Activated naive CD8-positive, alpha-beta T cell treated with anti-CD3 and anti-CD28 coated beads, Interleukin-2, amount 10 ng/mL, durations not matched to agents 7 days and 5 days (primary cell): ENCODE measurements at regions not wholly inside any gene's neighbourhood (a gene's known extent, or its start where the extent isn't known, plus 50 kb on each side); places are given as distances from the start of the nearest gene placed in this dataset.

Experiments used
- ATAC-seq: fragments of 150-1000 bp; cut with Tn5 transposase; one replicate; pipeline ENCODE4 v1.10.0; 2021; ENCODE audit warnings: low read depth, moderate library complexity
- POLR2A ChIA-PET: fragments of 350-600 bp; sonication (Branson Sonifier 250); formaldehyde crosslinking; loops from one replicate; lab custom pipeline; 2021; ENCODE audit warnings: antibody characterized with exemption; lab: Charles Lee
- DNase-seq: peaks from one replicate; pipeline ENCODE4 v3.0.0; 2021
- H3K27ac Mint-ChIP-seq: one replicate; pipeline ENCODE4 v1.8.0; 2022; ENCODE audit warnings: mild to moderate bottlenecking, mixed read lengths
- H3K27me3 Mint-ChIP-seq: one replicate; pipeline ENCODE4 v1.8.0; 2022; ENCODE audit warnings: mild to moderate bottlenecking, moderate library complexity, mixed read lengths
- H3K36me3 Mint-ChIP-seq: one replicate; pipeline ENCODE4 v1.8.0; 2021; ENCODE audit warnings: mild to moderate bottlenecking, mixed read lengths
- H3K4me1 Mint-ChIP-seq: one replicate; pipeline ENCODE4 v1.8.0; 2021; ENCODE audit warnings: mixed read lengths
- H3K4me3 Mint-ChIP-seq: one replicate; pipeline ENCODE4 v1.8.0; 2022; ENCODE audit warnings: mild to moderate bottlenecking, moderate library complexity, mixed read lengths
- H3K9me3 Mint-ChIP-seq: one replicate; pipeline ENCODE4 v1.8.0; 2021; ENCODE audit warnings: mixed read lengths

DNA sequence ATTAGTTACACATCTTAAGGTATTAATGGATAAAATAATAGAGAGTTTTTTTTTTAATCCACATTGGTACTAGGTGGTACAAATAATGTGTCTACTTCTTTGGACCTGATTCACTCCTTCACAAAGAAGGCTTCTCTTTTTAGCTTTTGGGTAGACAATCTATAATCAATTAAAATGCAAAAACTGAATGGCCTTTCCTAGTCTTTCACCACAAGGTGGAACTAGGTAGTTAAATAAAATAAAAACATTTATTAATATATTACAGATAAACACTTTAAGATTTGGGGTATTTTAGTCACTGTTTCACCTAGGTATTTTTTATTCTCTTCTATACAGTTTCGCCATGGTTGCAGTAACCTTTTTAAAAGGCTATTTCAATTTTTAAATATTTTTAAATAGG is 68.3 kb upstream of the DST start:
- Mint-ChIP-seq H3K27ac (no peak overlapping the region), H3K27me3 (peaks cover 7% of the 10 kb centered on the region), H3K36me3 (no peaks in the 10 kb centered on the region), H3K9me3 (no peaks in the 10 kb centered on the region), H3K4me1 (no peaks in the 10 kb centered on the region), H3K4me3 (no peak overlapping the region)
- ATAC-seq (no peak), DNase-seq (no peak)
- POLR2A ChIA-PET = no interaction called here

DNA sequence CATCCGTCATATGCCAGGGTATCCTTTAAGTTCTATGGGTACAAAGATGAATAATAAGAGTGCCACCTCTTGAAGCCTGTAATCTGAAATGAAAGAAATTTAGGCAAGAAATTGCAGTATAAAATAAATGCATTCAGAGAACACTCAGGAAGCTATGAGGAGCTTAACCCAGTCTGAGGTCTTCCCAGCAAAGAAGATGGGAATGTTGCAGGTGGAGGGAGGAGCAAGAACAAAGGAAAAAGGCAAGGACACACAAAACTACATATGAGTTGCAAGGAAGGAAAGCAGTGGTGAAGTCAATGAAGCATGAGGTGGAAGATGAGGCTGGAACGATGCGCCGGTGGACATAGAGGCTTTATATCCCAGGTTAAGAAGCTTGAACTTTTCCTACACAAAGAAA is 67.0 kb upstream of the DST start:
- no peak overlapping the region for H3K27ac Mint-ChIP-seq
- H3K4me1 Mint-ChIP-seq = no peaks in the 10 kb centered on the region
- H3K36me3 Mint-ChIP-seq = no peaks in the 10 kb centered on the region
- no peaks in the 10 kb centered on the region for H3K9me3 Mint-ChIP-seq
- H3K27me3 Mint-ChIP-seq = peaks cover 7% of the 10 kb centered on the region
- POLR2A ChIA-PET = no interaction called here
- ATAC-seq = no peak
- no peak for DNase-seq
- H3K4me3 Mint-ChIP-seq = no peak overlapping the region

DNA sequence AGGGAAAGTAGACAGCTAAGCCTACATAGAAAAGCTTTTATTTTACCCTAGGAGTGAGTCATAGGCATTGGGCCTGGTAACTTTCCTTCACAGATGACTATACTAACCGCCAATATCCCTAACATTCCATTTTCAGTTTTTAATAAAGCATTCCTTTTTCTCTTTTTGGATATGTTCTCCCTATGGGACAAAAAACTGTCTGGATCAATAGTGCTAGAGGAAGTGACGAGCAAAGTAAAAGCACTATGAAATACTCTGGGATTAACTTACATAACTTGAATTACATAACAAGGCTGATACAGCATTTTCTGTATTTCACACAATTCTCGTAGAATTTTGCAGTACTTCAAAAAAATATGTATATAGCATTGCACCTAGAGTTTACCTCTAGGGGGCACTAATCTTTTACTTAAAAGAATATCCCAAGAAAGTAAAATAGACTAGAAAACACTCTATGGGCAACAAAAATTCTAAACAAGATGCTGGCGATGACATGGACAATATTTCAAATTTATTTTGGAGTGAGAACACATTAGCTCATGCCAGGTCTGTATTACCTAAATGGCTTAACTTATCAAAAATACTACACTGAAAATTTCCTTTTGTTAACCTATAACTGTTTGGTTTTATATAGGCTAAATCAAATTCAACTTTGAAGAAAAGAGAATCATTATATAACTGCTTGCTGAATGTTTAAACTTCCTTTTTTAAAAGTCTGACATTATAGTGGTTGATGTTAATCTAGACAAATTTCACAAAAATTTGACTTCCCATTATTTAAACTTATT is 66.3 kb upstream of the DST start:
- Mint-ChIP-seq H3K9me3 (no peaks in the 10 kb centered on the region), H3K4me1 (no peaks in the 10 kb centered on the region), H3K36me3 (no peaks in the 10 kb centered on the region), H3K4me3 (no peak overlapping the region), H3K27me3 (peaks cover 7% of the 10 kb centered on the region), H3K27ac (no peak overlapping the region)
- DNase-seq = no peak
- POLR2A ChIA-PET = no interaction called here
- no peak for ATAC-seq

DNA sequence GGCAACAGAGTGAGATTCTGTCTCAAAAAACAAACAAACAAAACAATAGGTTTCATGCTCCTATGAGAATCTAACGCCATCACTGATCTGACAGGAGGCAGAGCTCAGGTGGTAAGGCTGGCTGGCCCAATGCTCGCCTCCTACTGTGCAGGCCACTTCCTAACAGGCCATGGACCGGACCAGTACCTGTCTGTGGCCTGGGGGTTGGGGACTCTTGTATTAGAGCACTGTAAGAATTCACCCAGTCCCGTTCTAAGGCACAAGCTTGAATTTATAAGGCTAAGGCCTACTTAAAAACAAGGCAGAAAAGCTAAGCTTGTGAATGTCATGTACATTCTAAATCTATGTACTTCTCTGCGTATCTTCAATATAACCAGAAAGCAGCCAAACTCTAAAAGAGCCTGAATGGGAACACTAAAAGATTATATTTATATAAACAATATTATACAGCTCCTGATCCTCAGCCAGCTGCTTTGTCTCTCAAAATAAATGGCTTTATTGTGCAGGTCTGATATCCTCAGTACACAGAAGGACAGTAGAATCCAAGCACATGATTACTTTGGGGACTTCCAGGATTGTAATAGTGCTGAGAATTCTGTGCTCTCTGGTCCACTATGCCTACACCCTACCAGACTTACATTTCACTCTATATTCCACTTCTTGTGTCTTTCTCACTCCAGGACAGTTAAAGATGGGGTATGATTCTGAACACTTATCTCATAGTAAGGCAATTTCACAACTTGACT is 64.5 kb upstream of the DST start:
- DNase-seq = no peak
- no peaks in the 10 kb centered on the region for H3K36me3 Mint-ChIP-seq
- no peaks in the 10 kb centered on the region for H3K9me3 Mint-ChIP-seq
- H3K27me3 Mint-ChIP-seq = peaks cover 9% of the 10 kb centered on the region
- no peak overlapping the region for H3K27ac Mint-ChIP-seq
- H3K4me3 Mint-ChIP-seq = no peak overlapping the region
- no peak for ATAC-seq
- POLR2A ChIA-PET = no interaction called here
- H3K4me1 Mint-ChIP-seq = no peaks in the 10 kb centered on the region

DNA sequence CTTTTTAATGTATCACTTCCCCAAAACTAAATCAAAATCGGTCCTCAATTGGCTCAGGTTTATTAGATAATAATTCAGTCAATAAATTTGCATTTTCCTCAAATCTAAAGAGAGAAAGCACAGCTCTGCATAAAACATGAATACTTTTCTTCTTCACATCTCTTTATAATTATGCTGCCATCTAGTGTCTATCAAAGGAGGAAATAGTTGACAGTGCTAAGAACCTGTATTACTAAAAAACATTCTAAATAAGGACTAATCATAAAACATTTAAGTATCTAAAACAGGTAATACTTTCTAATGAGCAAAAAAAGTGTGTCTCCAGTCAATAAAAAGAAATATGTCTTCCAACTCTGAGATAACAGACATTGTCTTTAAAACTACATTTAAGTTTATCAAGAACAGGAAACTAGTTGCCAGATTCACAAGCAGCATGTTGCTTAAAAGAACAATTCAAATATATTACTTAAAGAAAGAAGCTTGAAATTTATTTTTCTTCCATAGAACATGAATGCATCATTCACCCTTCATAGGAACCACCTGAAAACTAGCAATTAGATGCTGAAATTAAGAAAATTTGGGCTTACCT is 56.5 kb upstream of the DST start:
- no peak for DNase-seq
- Mint-ChIP-seq H3K36me3 (no peaks in the 10 kb centered on the region), H3K4me1 (no peaks in the 10 kb centered on the region), H3K4me3 (no peak overlapping the region), H3K27me3 (peaks cover 10% of the 10 kb centered on the region), H3K27ac (no peak overlapping the region), H3K9me3 (no peaks in the 10 kb centered on the region)
- POLR2A ChIA-PET = no interaction called here
- ATAC-seq = no peak

DNA sequence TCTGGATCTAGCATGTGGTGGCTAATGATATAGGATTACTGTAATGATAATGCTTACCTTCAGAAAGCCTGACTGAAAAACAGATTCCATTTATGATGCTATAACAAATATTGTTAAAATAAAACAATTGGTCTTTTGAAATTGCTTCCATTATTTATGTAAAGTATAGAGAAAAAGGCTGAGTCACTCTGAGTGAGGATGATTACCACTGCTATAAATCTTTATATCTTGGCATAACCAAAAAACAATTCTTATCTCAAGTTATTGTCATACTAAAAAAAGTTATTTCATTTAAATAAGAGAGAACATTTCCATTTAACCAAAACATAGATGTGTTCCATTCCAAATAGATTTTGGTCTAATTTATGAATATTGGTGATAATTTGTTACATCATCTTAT is 53.0 kb upstream of the DST start:
- DNase-seq (no peak), ATAC-seq (no peak)
- POLR2A ChIA-PET = no interaction called here
- Mint-ChIP-seq H3K36me3 (no peaks in the 10 kb centered on the region), H3K9me3 (no peaks in the 10 kb centered on the region), H3K4me1 (no peaks in the 10 kb centered on the region), H3K27ac (no peak overlapping the region), H3K4me3 (no peak overlapping the region), H3K27me3 (peaks cover 5% of the 10 kb centered on the region)

DNA sequence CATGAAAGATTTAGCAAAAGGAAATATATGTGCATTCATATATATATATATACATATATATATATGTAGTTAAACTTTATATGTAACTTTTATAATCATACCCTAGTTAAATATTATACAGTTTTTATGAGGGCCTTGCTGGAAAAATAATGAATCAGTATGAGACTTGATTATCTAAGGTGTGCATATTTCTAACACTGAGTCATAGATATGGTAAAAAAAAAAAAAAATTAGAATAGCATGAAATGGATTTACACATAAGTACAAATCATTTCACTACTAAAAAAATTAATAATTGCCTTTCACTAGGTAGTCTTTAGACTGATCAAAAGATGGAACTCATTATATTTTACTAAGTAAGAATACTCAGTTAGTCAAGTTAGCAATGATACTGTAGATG is 51.3 kb upstream of the DST start:
- no peak overlapping the region for H3K4me3 Mint-ChIP-seq
- no peaks in the 10 kb centered on the region for H3K36me3 Mint-ChIP-seq
- H3K27ac Mint-ChIP-seq = no peak overlapping the region
- ATAC-seq (no peak), DNase-seq (no peak)
- peaks cover 5% of the 10 kb centered on the region for H3K27me3 Mint-ChIP-seq
- H3K9me3 Mint-ChIP-seq = no peaks in the 10 kb centered on the region
- POLR2A ChIA-PET = no interaction called here
- no peaks in the 10 kb centered on the region for H3K4me1 Mint-ChIP-seq

DNA sequence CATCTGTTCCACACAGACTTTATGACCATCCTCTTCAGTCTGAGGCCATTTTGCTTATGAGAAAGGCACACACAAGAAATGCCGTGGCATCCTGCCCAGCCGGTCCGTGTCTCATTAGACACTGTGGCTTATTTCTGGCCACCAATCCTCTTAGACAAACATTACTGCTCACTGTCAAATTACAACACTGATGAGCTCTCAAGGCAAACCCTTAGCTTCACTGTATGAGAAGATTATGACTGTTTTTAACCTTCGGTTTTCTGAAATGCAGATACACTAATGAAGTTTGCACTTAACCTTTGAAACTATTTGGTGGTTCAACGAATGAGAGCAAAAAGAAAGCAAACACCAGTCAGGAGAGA is 50.5 kb upstream of the DST start:
- Mint-ChIP-seq H3K36me3 (no peaks in the 10 kb centered on the region), H3K9me3 (no peaks in the 10 kb centered on the region), H3K4me1 (no peaks in the 10 kb centered on the region), H3K27me3 (peaks cover 6% of the 10 kb centered on the region), H3K27ac (no peak overlapping the region), H3K4me3 (no peak overlapping the region)
- DNase-seq (no peak), ATAC-seq (no peak)
- POLR2A ChIA-PET = no interaction called here

DNA sequence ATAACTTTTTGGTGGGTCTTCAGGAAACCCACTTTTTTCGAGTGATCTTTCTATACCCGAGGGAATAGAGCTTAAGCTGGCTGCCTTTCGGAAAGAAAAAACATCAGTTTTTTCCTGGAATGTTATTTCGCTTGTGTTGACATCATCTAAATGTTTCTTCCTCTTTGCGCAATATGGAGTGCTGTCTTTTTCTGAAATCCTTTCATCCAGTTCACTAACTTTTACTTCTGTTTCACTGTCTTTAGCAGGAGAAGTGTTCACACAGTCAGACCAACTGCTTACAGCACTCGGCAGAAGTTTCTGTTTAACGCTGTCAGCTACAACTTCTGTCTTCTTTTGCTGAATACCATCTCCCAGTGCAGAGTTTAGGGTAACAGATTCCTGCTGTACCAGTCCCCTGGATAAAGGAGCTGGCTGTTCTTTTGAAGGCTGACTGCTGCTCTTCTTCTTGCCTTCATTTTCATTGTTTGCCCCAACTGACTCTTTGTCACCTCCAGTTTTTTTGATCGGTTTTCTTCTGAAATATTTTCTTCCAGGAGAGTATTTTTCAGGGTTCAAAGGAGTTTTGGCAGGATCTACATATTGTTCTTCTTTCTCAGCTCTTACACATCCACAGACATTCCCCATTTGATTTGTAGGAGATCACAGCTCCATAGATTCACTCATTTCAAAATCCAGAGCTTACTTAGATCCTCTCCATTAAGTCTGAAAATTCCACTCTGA is 50.0 kb upstream of the DST start:
- POLR2A ChIA-PET = no interaction called here
- no peaks in the 10 kb centered on the region for H3K4me1 Mint-ChIP-seq
- H3K27me3 Mint-ChIP-seq = peaks cover 9% of the 10 kb centered on the region
- ATAC-seq = no peak
- no peaks in the 10 kb centered on the region for H3K36me3 Mint-ChIP-seq
- no peak overlapping the region for H3K4me3 Mint-ChIP-seq
- H3K27ac Mint-ChIP-seq = no peak overlapping the region
- no peak for DNase-seq
- no peaks in the 10 kb centered on the region for H3K9me3 Mint-ChIP-seq
